K562 (cell line): ENCODE measurements at regions not wholly inside any gene's neighbourhood (a gene's known extent, or its start where the extent isn't known, plus 50 kb on each side); places are given as distances from the start of the nearest gene placed in this dataset.

Experiments used
- NFYB ChIP-seq: IDR thresholded peaks from 2 replicates; pipeline ENCODE4 v1.6.1; 2011; ENCODE audit warnings: mild to moderate bottlenecking, moderate library complexity; ENCODE audit not compliant: insufficient read length; ENCODE audit errors: extremely low read depth
- SP2 ChIP-seq: IDR thresholded peaks from 2 replicates; pipeline ENCODE4 v1.6.1; 2011; ENCODE audit warnings: mild to moderate bottlenecking, low read depth, low read length, moderate library complexity; ENCODE audit not compliant: poor library complexity, severe bottlenecking; ENCODE audit errors: extremely low read depth
- ZBTB2 ChIP-seq: fragments of 450-650 bp; IDR thresholded peaks from 2 replicates; pipeline ENCODE4 v1.6.1; 2016; ENCODE audit warnings: antibody characterized with exemption
- TF ChIP-seq, protein P1 (sequence below), 3 experiments: IDR thresholded peaks in 2 of 3; conservative IDR thresholded peaks in 1 of 3; 2 replicates each; pipeline ENCODE4 v1.5.1; 2011 to 2012; ENCODE audit warnings: low read length in 3 of 3, mild to moderate bottlenecking in 3 of 3, control low read depth in 2 of 3, improper control_type of control experiment in 1 of 3, inconsistent platforms in 1 of 3, low read depth in 1 of 3, mixed read lengths in 1 of 3, moderate library complexity in 1 of 3; ENCODE audit not compliant: insufficient read depth in 2 of 3

DNA sequence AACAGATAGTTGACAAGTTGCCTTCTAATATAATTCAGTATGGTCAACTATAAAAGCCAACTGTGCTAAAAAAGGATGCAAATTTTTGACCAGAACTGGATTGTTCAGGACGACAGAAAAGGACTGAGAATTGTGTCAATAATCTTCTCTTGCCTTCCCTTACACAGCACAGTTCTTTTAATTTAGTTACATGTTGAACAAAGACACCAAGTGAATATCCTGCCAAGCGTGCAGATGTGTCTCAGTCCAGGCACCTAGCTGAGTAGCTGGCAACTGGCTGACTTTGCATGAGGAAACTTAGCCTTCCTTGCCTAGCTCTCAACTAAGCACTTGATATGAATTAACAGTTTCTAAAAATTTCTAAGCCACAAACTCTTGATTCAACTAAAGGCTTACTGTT is 801.4 kb downstream of the BCL11A start:
- TF ChIP-seq SP2 (no peak), NFYB (no peak), ZBTB2 (no peak)
- TF ChIP-seq, protein P1, sequence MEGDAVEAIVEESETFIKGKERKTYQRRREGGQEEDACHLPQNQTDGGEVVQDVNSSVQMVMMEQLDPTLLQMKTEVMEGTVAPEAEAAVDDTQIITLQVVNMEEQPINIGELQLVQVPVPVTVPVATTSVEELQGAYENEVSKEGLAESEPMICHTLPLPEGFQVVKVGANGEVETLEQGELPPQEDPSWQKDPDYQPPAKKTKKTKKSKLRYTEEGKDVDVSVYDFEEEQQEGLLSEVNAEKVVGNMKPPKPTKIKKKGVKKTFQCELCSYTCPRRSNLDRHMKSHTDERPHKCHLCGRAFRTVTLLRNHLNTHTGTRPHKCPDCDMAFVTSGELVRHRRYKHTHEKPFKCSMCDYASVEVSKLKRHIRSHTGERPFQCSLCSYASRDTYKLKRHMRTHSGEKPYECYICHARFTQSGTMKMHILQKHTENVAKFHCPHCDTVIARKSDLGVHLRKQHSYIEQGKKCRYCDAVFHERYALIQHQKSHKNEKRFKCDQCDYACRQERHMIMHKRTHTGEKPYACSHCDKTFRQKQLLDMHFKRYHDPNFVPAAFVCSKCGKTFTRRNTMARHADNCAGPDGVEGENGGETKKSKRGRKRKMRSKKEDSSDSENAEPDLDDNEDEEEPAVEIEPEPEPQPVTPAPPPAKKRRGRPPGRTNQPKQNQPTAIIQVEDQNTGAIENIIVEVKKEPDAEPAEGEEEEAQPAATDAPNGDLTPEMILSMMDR (IDR thresholded peaks at IDR 0.05 in 2 of 3, conservative IDR thresholded peaks at IDR 0.05 in 1 of 3; ENCODE audit: insufficient read depth in 2 of 3, low read depth in 1 of 3, low read length in 3 of 3), result no peak
